Chondrocyte (in vitro differentiated cells): ENCODE measurements at regions not wholly inside any gene's neighbourhood (a gene's known extent, or its start where the extent isn't known, plus 50 kb on each side); places are given as distances from the start of the nearest gene placed in this dataset.

Source experiments
- DNase-seq: peaks from one replicate; pipeline ENCODE4 v3.0.0; 2021; ENCODE audit warnings: mixed read lengths, low spot score
- H3K27ac Mint-ChIP-seq: one replicate; pipeline ENCODE4 v1.8.0; 2021; ENCODE audit warnings: mild to moderate bottlenecking, moderate library complexity, mixed read lengths; ENCODE audit not compliant: unreplicated experiment
- H3K27me3 Mint-ChIP-seq: 2 replicates; pipeline ENCODE4 v1.8.0; 2021; ENCODE audit warnings: low read depth, mixed read lengths
- H3K36me3 Mint-ChIP-seq: 2 replicates; pipeline ENCODE4 v1.8.0; 2021; ENCODE audit warnings: low read depth, mixed read lengths
- H3K4me1 Mint-ChIP-seq: 2 replicates; pipeline ENCODE4 v1.8.0; 2021; ENCODE audit warnings: low read depth, mild to moderate bottlenecking, mixed read lengths
- H3K4me3 Mint-ChIP-seq: one replicate; pipeline ENCODE4 v1.8.0; 2021; ENCODE audit warnings: mild to moderate bottlenecking, moderate library complexity, mixed read lengths; ENCODE audit not compliant: unreplicated experiment
- H3K9me3 Mint-ChIP-seq: 2 replicates; pipeline ENCODE4 v1.8.0; 2021; ENCODE audit warnings: low read depth, mixed read lengths
- TF ChIP-seq, protein P1 (sequence below): fragments of 200-600 bp; sonication (generic); IDR thresholded peaks from 2 replicates; pipeline ENCODE4 v1.5.0; 2021; ENCODE audit warnings: antibody characterized with exemption, mild to moderate bottlenecking, moderate library complexity

DNA sequence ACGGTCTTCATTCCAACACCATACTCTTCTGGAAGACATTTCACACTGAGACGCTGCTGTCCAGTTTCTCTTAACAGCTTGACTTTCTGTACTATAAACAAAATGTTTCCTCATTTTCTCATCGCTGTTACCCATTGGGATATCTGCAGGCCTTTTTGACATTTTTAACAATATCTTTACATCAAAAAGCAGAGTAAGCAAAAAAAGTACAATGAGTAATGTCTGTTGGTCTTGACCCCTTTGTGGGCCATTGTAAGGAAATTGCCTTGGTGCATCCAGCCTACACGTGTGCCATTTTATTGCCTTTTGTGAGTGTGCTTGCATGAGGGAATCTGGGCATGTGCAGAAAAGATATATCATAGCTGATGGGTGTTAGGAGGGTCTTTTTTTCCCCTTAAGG is 129.1 kb upstream of the MANEA start:
- no peak for DNase-seq
- H3K36me3 Mint-ChIP-seq, result no peaks in the 10 kb centered on the region
- H3K27me3 Mint-ChIP-seq, result peaks cover 11% of the 10 kb centered on the region
- H3K27ac Mint-ChIP-seq, result no peak overlapping the region
- TF ChIP-seq, protein P1, sequence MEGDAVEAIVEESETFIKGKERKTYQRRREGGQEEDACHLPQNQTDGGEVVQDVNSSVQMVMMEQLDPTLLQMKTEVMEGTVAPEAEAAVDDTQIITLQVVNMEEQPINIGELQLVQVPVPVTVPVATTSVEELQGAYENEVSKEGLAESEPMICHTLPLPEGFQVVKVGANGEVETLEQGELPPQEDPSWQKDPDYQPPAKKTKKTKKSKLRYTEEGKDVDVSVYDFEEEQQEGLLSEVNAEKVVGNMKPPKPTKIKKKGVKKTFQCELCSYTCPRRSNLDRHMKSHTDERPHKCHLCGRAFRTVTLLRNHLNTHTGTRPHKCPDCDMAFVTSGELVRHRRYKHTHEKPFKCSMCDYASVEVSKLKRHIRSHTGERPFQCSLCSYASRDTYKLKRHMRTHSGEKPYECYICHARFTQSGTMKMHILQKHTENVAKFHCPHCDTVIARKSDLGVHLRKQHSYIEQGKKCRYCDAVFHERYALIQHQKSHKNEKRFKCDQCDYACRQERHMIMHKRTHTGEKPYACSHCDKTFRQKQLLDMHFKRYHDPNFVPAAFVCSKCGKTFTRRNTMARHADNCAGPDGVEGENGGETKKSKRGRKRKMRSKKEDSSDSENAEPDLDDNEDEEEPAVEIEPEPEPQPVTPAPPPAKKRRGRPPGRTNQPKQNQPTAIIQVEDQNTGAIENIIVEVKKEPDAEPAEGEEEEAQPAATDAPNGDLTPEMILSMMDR, result no peak
- H3K4me1 Mint-ChIP-seq, result no peaks in the 10 kb centered on the region
- no peak overlapping the region for H3K4me3 Mint-ChIP-seq
- H3K9me3 Mint-ChIP-seq, result no peaks in the 10 kb centered on the region

DNA sequence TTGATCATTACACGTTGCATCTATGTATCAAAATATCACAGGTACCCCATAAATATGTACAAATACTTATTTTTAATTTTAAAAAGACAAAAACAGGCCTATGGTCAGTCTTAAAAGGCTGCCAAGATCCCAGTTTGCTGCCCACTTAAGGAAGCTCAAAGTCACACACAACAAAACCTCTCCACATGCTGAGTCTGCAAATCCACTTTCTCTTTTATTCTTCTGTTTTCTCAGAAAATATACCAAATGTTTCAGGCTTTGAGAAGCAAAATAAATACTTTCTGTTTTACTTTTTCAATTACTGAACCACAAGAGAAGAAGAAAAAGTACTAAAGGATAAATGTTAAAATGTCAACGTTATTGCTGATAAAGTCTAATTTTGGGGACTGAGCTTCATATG is 107.8 kb upstream of the MANEA start:
- Mint-ChIP-seq H3K27ac (no peak overlapping the region), H3K4me3 (no peak overlapping the region), H3K4me1 (no peaks in the 10 kb centered on the region), H3K27me3 (peaks cover 4% of the 10 kb centered on the region), H3K36me3 (no peaks in the 10 kb centered on the region), H3K9me3 (no peaks in the 10 kb centered on the region)
- no peak for DNase-seq
- TF ChIP-seq, protein P1, result no peak

DNA sequence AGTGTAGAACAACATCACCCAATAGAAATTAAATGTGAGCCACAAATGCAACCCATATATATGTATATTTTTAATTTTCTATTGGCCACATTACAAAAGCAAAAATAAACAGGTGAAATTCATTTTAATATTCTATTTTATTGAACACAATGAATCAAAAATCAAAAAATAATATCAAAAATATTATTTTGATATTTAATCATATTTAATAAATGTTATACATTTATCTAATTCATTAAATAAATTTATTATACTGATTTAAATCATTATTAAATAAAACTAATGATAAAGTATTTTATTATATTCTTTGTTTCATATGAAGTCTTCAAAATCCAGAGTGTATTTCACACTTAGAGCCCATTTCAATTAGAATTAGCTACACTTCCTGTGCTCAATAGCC is 98.4 kb upstream of the MANEA start:
- no peak overlapping the region for H3K4me3 Mint-ChIP-seq
- H3K27me3 Mint-ChIP-seq, result peaks cover 2% of the 10 kb centered on the region
- no peaks in the 10 kb centered on the region for H3K9me3 Mint-ChIP-seq
- TF ChIP-seq, protein P1, result no peak
- no peaks in the 10 kb centered on the region for H3K4me1 Mint-ChIP-seq
- no peak overlapping the region for H3K27ac Mint-ChIP-seq
- H3K36me3 Mint-ChIP-seq, result no peaks in the 10 kb centered on the region
- no peak for DNase-seq

DNA sequence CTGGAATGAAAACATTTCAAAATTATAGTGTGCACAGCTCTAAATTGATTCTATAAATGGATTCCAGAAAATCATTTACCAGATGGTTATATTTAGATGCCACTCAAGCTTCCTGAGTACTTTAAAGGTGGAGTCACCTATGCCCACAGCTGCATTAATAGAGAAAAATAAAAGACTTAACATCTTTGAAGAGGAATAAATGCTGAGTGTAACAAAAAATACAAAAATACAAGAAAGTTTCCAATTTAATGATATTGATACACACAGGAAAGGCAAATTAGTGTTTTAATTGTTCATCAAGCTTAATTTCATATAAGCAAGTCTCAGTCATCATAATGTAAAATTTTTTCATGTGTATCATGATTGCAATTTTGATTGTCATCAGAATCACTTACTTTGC is 89.5 kb upstream of the MANEA start:
- H3K27ac Mint-ChIP-seq, result no peak overlapping the region
- H3K27me3 Mint-ChIP-seq, result peaks cover 4% of the 10 kb centered on the region
- no peak for DNase-seq
- no peaks in the 10 kb centered on the region for H3K9me3 Mint-ChIP-seq
- TF ChIP-seq, protein P1, result no peak
- H3K36me3 Mint-ChIP-seq, result no peaks in the 10 kb centered on the region
- no peak overlapping the region for H3K4me3 Mint-ChIP-seq
- H3K4me1 Mint-ChIP-seq, result no peaks in the 10 kb centered on the region

DNA sequence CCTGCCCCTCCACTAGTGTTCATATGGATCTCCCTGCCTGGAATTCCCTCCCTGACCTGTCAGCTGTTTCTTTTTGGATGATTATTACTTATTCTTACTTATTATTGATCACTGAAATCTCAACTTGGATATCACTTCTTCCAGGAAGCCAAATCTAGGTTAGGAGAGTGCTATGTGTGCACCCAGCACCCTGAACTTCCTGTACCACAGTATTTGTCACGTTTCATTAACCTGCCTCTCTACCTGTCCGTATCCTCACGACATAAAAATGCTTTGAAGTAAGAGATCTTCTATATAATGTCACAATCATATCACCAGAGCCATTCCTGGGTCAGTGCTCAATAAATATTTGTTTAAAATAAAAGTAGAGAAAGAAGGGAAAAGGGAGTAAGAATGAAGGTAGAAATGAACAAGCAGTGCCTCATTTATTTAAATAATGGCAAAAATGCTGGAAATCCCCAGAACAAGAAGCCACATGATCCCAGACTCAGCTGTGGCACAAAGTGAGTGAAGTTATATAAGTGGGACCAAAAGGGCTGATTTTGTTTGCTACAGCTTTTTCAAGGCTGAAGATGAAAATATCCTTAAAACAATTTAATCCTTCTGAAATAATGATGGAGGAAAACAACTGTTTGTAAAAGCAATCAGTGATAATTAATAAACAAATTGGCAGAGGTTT is 88.0 kb upstream of the MANEA start:
- H3K4me1 Mint-ChIP-seq, result no peaks in the 10 kb centered on the region
- DNase-seq, result no peak
- no peak overlapping the region for H3K27ac Mint-ChIP-seq
- H3K4me3 Mint-ChIP-seq, result no peak overlapping the region
- H3K9me3 Mint-ChIP-seq, result no peaks in the 10 kb centered on the region
- H3K36me3 Mint-ChIP-seq, result no peaks in the 10 kb centered on the region
- TF ChIP-seq, protein P1, result no peak
- H3K27me3 Mint-ChIP-seq, result peaks cover 4% of the 10 kb centered on the region
